Glutamatergic neuron (in vitro differentiated cells): ENCODE measurements at regions not wholly inside any gene's neighbourhood (a gene's known extent, or its start where the extent isn't known, plus 50 kb on each side); places are given as distances from the start of the nearest gene placed in this dataset.

Experiments used
- DNase-seq: peaks from one replicate; pipeline ENCODE4 v3.0.0; 2022
- H3K27ac Mint-ChIP-seq: one replicate; pipeline ENCODE4 v1.8.0; 2020; ENCODE audit warnings: mild to moderate bottlenecking, mixed read lengths, inconsistent platforms; ENCODE audit not compliant: unreplicated experiment
- H3K27me3 Mint-ChIP-seq: one replicate; pipeline ENCODE4 v1.8.0; 2020; ENCODE audit warnings: mild to moderate bottlenecking, moderate library complexity, mixed read lengths, inconsistent platforms; ENCODE audit not compliant: unreplicated experiment
- H3K36me3 Mint-ChIP-seq: one replicate; pipeline ENCODE4 v1.8.0; 2020; ENCODE audit warnings: mild to moderate bottlenecking, mixed read lengths, inconsistent platforms; ENCODE audit not compliant: unreplicated experiment
- H3K4me1 Mint-ChIP-seq: one replicate; pipeline ENCODE4 v1.8.0; 2020; ENCODE audit warnings: mild to moderate bottlenecking, low read depth, mixed read lengths, inconsistent platforms; ENCODE audit not compliant: unreplicated experiment
- H3K4me3 Mint-ChIP-seq: one replicate; pipeline ENCODE4 v1.8.0; 2020; ENCODE audit warnings: mild to moderate bottlenecking, mixed read lengths, inconsistent platforms; ENCODE audit not compliant: unreplicated experiment
- H3K9me3 Mint-ChIP-seq: one replicate; pipeline ENCODE4 v1.8.0; 2020; ENCODE audit warnings: mild to moderate bottlenecking, moderate library complexity, mixed read lengths, inconsistent platforms; ENCODE audit not compliant: unreplicated experiment
- CTCF ChIP-seq: fragments of 200-600 bp; sonication (generic); IDR thresholded peaks from one replicate; pipeline ENCODE4 v1.5.0; 2021; ENCODE audit not compliant: partially characterized antibody, unreplicated experiment

- Mint-ChIP-seq H3K9me3 (peaks cover 2% of the 10 kb centered on the region), H3K36me3 (peaks cover 4% of the 10 kb centered on the region), H3K27ac (no peak overlapping the region), H3K27me3 (no peaks in the 10 kb centered on the region), H3K4me3 (no peak overlapping the region), H3K4me1 (no peaks in the 10 kb centered on the region)
- DNase-seq, result no peak
- no peak for TF ChIP-seq CTCF
These were observed 440.9 kb upstream of the GRM3 start for GRCh38 chr7:86202833-86203232.

GRCh38 chr7:86201767-86202166 lies 441.9 kb upstream of the GRM3 start:
- peaks cover 4% of the 10 kb centered on the region for H3K36me3 Mint-ChIP-seq
- peaks cover 2% of the 10 kb centered on the region for H3K9me3 Mint-ChIP-seq
- no peaks in the 10 kb centered on the region for H3K4me1 Mint-ChIP-seq
- TF ChIP-seq CTCF, result no peak
- no peak overlapping the region for H3K4me3 Mint-ChIP-seq
- H3K27me3 Mint-ChIP-seq, result no peaks in the 10 kb centered on the region
- DNase-seq, result no peak
- no peak overlapping the region for H3K27ac Mint-ChIP-seq

GRCh38 chr7:86199881-86200614 lies 443.7 kb upstream of the GRM3 start:
- Mint-ChIP-seq H3K36me3 (peaks cover 4% of the 10 kb centered on the region), H3K4me1 (no peaks in the 10 kb centered on the region), H3K27ac (no peak overlapping the region), H3K27me3 (peaks cover 2% of the 10 kb centered on the region), H3K9me3 (peaks cover 3% of the 10 kb centered on the region), H3K4me3 (no peak overlapping the region)
- DNase-seq, result no peak
- no peak for TF ChIP-seq CTCF

- no peak for TF ChIP-seq CTCF
- Mint-ChIP-seq H3K36me3 (no peaks in the 10 kb centered on the region), H3K4me3 (no peak overlapping the region), H3K27ac (no peak overlapping the region), H3K9me3 (no peaks in the 10 kb centered on the region), H3K27me3 (no peaks in the 10 kb centered on the region), H3K4me1 (peaks cover 3% of the 10 kb centered on the region)
- no peak for DNase-seq
These were observed 453.4 kb upstream of the GRM3 start for GRCh38 chr7:86190351-86190750.

GRCh38 chr7:86181474-86181873 lies 462.2 kb upstream of the GRM3 start:
- no peak overlapping the region for H3K4me3 Mint-ChIP-seq
- peaks cover 2% of the 10 kb centered on the region for H3K27me3 Mint-ChIP-seq
- DNase-seq, result no peak
- TF ChIP-seq CTCF, result no peak
- peaks cover 3% of the 10 kb centered on the region for H3K4me1 Mint-ChIP-seq
- H3K36me3 Mint-ChIP-seq, result no peaks in the 10 kb centered on the region
- H3K9me3 Mint-ChIP-seq, result no peaks in the 10 kb centered on the region
- no peak overlapping the region for H3K27ac Mint-ChIP-seq
